Neuronal stem cell (in vitro differentiated cells): ENCODE measurements at regions not wholly inside any gene's neighbourhood (a gene's known extent, or its start where the extent isn't known, plus 50 kb on each side); places are given as distances from the start of the nearest gene placed in this dataset. TPM values are rescaled to one million over a fixed set of nuclear protein-coding genes. Genes with fewer than 3 reads are reported as not detected.

ENCODE experiments used
- DNase-seq: peaks from one replicate; pipeline ENCODE4 v3.0.0-alpha.2; 2013; ENCODE audit warnings: low spot score
- H2AFZ ChIP-seq: one replicate; pipeline ENCODE4 v1.6.1; 2013; ENCODE audit warnings: mild to moderate bottlenecking, low read length, inconsistent platforms
- H2AK5ac ChIP-seq: 2 replicates; pipeline ENCODE4 v1.6.1; 2013; ENCODE audit warnings: low read depth, mild to moderate bottlenecking, inconsistent platforms, low read length, moderate library complexity, mixed read lengths
- H2BK120ac ChIP-seq: 2 replicates; pipeline ENCODE4 v1.6.1; 2013; ENCODE audit warnings: low read depth, mild to moderate bottlenecking, inconsistent platforms, low read length, moderate library complexity, mixed read lengths
- H2BK12ac ChIP-seq: one replicate; pipeline ENCODE4 v1.6.1; 2013; ENCODE audit warnings: low read length, inconsistent platforms
- H2BK15ac ChIP-seq: 2 replicates; pipeline ENCODE4 v1.6.1; 2013; ENCODE audit warnings: mild to moderate bottlenecking, low read length, inconsistent platforms, mixed read lengths
- H2BK5ac ChIP-seq: one replicate; pipeline ENCODE4 v1.6.1; 2013; ENCODE audit warnings: inconsistent platforms, mild to moderate bottlenecking, low read length, moderate library complexity
- H3K14ac ChIP-seq: one replicate; pipeline ENCODE4 v1.6.1; 2013; ENCODE audit warnings: low read length, inconsistent platforms
- H3K18ac ChIP-seq: 2 replicates; pipeline ENCODE4 v1.6.1; 2013; ENCODE audit warnings: low read length, inconsistent platforms
- H3K23ac ChIP-seq: 2 replicates; pipeline ENCODE4 v1.6.1; 2013; ENCODE audit warnings: low read depth, mild to moderate bottlenecking, mixed read lengths, low read length, inconsistent platforms; ENCODE audit not compliant: poor library complexity
- H3K27ac ChIP-seq: replicated peaks from 3 replicates; pipeline ENCODE4 v1.5.1; 2013; ENCODE audit warnings: low read length, inconsistent platforms
- H3K27me3 ChIP-seq, 3 experiments: 2 replicates each; pipeline ENCODE4 v1.6.1; 2013; ENCODE audit warnings: low read length in 3 of 3, mild to moderate bottlenecking in 2 of 3, inconsistent platforms in 1 of 3, low read depth in 1 of 3, mixed read lengths in 1 of 3, moderate library complexity in 1 of 3; ENCODE audit not compliant: control insufficient read depth in 3 of 3, insufficient read depth in 3 of 3
- H3K36me3 ChIP-seq, 2 donors: replicated peaks in 1 of 2; 2 replicates each; pipeline ENCODE4 v1.6.1; 2013; ENCODE audit warnings: low read length in 2 of 2; ENCODE audit not compliant: control insufficient read depth in 2 of 2, insufficient read depth in 2 of 2
- H3K4ac ChIP-seq: 2 replicates; pipeline ENCODE4 v1.6.1; 2013; ENCODE audit warnings: inconsistent platforms, mild to moderate bottlenecking, low read length, moderate library complexity
- H3K4me1 ChIP-seq, 2 donors: 1 replicate in 1 of 2; 2 replicates in 1 of 2; pipeline ENCODE4 v1.6.1; 2013; ENCODE audit warnings: low read length in 2 of 2, low read depth in 1 of 2; ENCODE audit not compliant: control insufficient read depth in 2 of 2, insufficient read depth in 1 of 2
- H3K4me2 ChIP-seq: one replicate; pipeline ENCODE4 v1.6.1; 2013; ENCODE audit warnings: mild to moderate bottlenecking, low read length, inconsistent platforms; ENCODE audit not compliant: insufficient read depth, poor library complexity, severe bottlenecking
- H3K4me3 ChIP-seq, 2 donors: 2 replicates each; pipeline ENCODE4 v1.5.1; 2013; ENCODE audit warnings: low read length in 2 of 2, mild to moderate bottlenecking in 2 of 2, inconsistent platforms in 1 of 2, moderate library complexity in 1 of 2
- H3K79me1 ChIP-seq: one replicate; pipeline ENCODE4 v1.6.1; 2013; ENCODE audit warnings: low read depth, mild to moderate bottlenecking, inconsistent platforms, low read length, moderate library complexity
- H3K9ac ChIP-seq: one replicate; pipeline ENCODE4 v1.6.1; 2013; ENCODE audit warnings: mild to moderate bottlenecking, low read depth, low read length, inconsistent platforms; ENCODE audit not compliant: poor library complexity
- H3K9me3 ChIP-seq, 2 donors: replicated peaks in 1 of 2; 2 replicates each; pipeline versions ENCODE3 to v1.6.1; 2013; ENCODE audit warnings: low read length in 2 of 2, mild to moderate bottlenecking in 2 of 2, inconsistent platforms in 1 of 2, low read depth in 1 of 2, mixed read lengths in 1 of 2, moderate library complexity in 1 of 2; ENCODE audit not compliant: control insufficient read depth in 2 of 2, insufficient read depth in 1 of 2
- H4K8ac ChIP-seq: one replicate; pipeline ENCODE4 v1.6.1; 2013; ENCODE audit warnings: low read depth, mild to moderate bottlenecking, inconsistent platforms, low read length, moderate library complexity
- H4K91ac ChIP-seq: one replicate; pipeline ENCODE4 v1.6.1; 2013; ENCODE audit warnings: low read length, low read depth, mild to moderate bottlenecking, inconsistent platforms; ENCODE audit not compliant: poor library complexity
- WGBS, 2 donors: extraction: QIAGEN DNeasy Blood & Tissue Kit; methylation state at CpG; one replicate each; pipeline ENCODE4 v1.1.7; 2013; ENCODE audit warnings: missing lambda C conversion rate in 2 of 2, mixed read lengths in 1 of 2; ENCODE audit not compliant: insufficient read length in 2 of 2, insufficient replicate concordance in 1 of 2; ENCODE audit errors: extremely low coverage in 2 of 2; 5-methylcytosine and 5-hydroxymethylcytosine counted together
- small RNA-seq: library from polyadenylated mRNA; stranded (forward); fragments of <200 nt; extraction: miRNeasy Mini kit (QIAGEN cat#:217004); gene quantifications from one replicate; pipeline ENCODE3, GENCODE V24; 2013; ENCODE audit not compliant: insufficient read depth

GRCh38 chr22:33108037-33108436, 49.9 kb upstream of the SYN3 start:
- Histone ChIP-seq H3K18ac (no peak overlapping the region), H3K27me3 (no peaks in the 10 kb centered on the region), H2BK12ac (no peak overlapping the region), H3K36me3 (no peaks in the 10 kb centered on the region), H3K79me1 (no peaks in the 10 kb centered on the region), H2BK120ac (no peak overlapping the region), H4K91ac (no peak overlapping the region), H2BK15ac (no peak overlapping the region), H3K4me3 (no peak overlapping the region), H3K4me1 (peaks cover 0 to 12% of the 10 kb centered on the region in 2 donors), H3K27ac (no peak overlapping the region), H3K4me2 (no peak overlapping the region), H2BK5ac (no peak overlapping the region), H3K14ac (no peak overlapping the region), H3K23ac (no peak overlapping the region), H3K4ac (no peak overlapping the region), H2AFZ (no peak overlapping the region), H3K9ac (no peak overlapping the region), H3K9me3 (no peaks in the 10 kb centered on the region), H4K8ac (no peak overlapping the region), H2AK5ac (no peak overlapping the region)
- no peak for DNase-seq
- WGBS, 2 donors: no CpG with 5 or more reads among the region's 5 CpGs

Small RNAs in the stretch of these regions (small RNA-seq; reads per million reads assigned to genes)
- gene Z82198.3: not detected
